ENCODE measurements at regions not wholly inside any gene's neighbourhood (a gene's known extent, or its start where the extent isn't known, plus 50 kb on each side); places are given as distances from the start of the nearest gene placed in this dataset.
A peak's percentile ranks its signal among the peaks of the same experiment; 100 is the strongest.

DNA sequence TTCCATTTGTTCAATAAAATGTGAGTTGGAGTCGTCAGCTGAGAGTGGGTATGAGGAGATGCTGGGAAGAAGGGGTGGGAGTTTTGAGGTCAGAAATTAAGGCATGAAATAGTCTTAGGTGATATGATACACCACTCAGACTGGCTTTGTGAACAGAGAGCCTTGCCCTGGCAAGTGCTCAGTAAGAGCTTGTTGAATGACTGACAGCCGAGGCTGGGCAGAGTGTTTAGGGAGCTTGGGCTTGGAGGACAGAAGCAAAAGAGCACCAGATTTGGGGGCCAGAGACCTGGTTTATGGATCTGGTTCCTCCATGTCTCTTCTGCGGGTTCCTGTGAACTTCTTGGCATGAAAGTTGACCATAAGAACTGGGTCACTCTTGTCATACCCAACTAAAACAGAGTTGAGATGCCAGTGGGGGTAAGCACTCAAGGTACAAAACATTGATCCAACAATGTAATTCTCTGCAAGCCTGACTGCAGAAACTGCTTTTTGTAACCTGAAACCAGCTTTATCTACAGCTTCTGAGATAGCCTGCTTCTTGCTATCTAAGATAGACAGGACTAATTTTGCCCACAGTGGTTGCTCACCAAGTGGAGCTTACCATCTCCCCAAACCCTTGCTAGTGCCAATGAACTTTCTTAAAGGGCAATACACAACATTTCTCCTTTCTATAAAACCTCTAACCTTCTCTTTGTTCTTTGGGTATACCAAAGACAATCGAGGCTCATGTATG, 126.4 kb downstream of the TENT5C start:
- Histone ChIP-seq H3K4me3 (ENCODE audit: low read depth, low read length) (no peak overlapping the region), H3K9me3 (ENCODE audit: control insufficient read depth, insufficient read depth, low read depth, low read length) (no peaks in the 10 kb centered on the region), H3K4me1 (ENCODE audit: control insufficient read depth, insufficient read depth, low read length) (0 out of 2 replicates have a peak, but pooled peaks cover 7% of the 10 kb centered on the region), H3K36me3 (ENCODE audit: control insufficient read depth in 2 of 2, insufficient read depth in 1 of 2, low read length in 2 of 2) (no peaks in the 10 kb centered on the region), H3K27ac (ENCODE audit: extremely low read depth, low read depth, low read length) (no peak overlapping the region; the same call in 1 of the 2 replicates)
- ChIA-PET POLR2A (interaction anchor here (0.5 kb wide), 1 partner anchor 1165 kb away, joined by 5 read pairs; no protein-coding TSS in a partner anchor), CTCF (interaction anchor here (0.6 to 1.2 kb wide), 4 partner anchors 23 to 576 kb away, joined by 3 to 8 read pairs (median 4); no protein-coding TSS in a partner anchor)
- TF ChIP-seq, protein P1, sequence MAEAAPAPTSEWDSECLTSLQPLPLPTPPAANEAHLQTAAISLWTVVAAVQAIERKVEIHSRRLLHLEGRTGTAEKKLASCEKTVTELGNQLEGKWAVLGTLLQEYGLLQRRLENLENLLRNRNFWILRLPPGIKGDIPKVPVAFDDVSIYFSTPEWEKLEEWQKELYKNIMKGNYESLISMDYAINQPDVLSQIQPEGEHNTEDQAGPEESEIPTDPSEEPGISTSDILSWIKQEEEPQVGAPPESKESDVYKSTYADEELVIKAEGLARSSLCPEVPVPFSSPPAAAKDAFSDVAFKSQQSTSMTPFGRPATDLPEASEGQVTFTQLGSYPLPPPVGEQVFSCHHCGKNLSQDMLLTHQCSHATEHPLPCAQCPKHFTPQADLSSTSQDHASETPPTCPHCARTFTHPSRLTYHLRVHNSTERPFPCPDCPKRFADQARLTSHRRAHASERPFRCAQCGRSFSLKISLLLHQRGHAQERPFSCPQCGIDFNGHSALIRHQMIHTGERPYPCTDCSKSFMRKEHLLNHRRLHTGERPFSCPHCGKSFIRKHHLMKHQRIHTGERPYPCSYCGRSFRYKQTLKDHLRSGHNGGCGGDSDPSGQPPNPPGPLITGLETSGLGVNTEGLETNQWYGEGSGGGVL (tag by site-specific recombination; IDR thresholded peaks at IDR 0.05) = peak; percentile 48; the same call in 1 of the 2 replicates
- TF ChIP-seq, protein P2, sequence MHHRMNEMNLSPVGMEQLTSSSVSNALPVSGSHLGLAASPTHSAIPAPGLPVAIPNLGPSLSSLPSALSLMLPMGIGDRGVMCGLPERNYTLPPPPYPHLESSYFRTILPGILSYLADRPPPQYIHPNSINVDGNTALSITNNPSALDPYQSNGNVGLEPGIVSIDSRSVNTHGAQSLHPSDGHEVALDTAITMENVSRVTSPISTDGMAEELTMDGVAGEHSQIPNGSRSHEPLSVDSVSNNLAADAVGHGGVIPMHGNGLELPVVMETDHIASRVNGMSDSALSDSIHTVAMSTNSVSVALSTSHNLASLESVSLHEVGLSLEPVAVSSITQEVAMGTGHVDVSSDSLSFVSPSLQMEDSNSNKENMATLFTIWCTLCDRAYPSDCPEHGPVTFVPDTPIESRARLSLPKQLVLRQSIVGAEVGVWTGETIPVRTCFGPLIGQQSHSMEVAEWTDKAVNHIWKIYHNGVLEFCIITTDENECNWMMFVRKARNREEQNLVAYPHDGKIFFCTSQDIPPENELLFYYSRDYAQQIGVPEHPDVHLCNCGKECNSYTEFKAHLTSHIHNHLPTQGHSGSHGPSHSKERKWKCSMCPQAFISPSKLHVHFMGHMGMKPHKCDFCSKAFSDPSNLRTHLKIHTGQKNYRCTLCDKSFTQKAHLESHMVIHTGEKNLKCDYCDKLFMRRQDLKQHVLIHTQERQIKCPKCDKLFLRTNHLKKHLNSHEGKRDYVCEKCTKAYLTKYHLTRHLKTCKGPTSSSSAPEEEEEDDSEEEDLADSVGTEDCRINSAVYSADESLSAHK (tag by site-specific recombination; IDR thresholded peaks at IDR 0.05) = peak; percentile 90
- TF ChIP-seq ZNF335 (tag by site-specific recombination; conservative IDR thresholded peaks at IDR 0.05) (0 out of 2 replicates have a peak, but pooled peaks have one; percentile 17), ZNF610 (tag by site-specific recombination; IDR thresholded peaks at IDR 0.05; ENCODE audit: borderline replicate concordance) (peak; percentile 29; the same call in 1 of the 2 replicates), MZF1 (tag by site-specific recombination; IDR thresholded peaks at IDR 0.05; ENCODE audit: borderline replicate concordance) (no peak), ZNF514 (tag by site-specific recombination; IDR thresholded peaks at IDR 0.05) (no peak), OSR2 (tag by site-specific recombination; IDR thresholded peaks at IDR 0.05) (0 out of 2 replicates have a peak, but pooled peaks have one; percentile 20), TRIM28 (IDR thresholded peaks at IDR 0.05; ENCODE audit: borderline replicate concordance, low read length) (peak; percentile 84), ZXDB (tag by site-specific recombination; IDR thresholded peaks at IDR 0.05) (0 out of 2 replicates have a peak, but pooled peaks have one; percentile 23), GLIS1 (tag by site-specific recombination; IDR thresholded peaks at IDR 0.05) (peak; percentile 9; the same call in 1 of the 2 replicates), FEZF1 (tag by site-specific recombination; IDR thresholded peaks at IDR 0.05) (peak; percentile 69), EGR2 (tag by site-specific recombination; IDR thresholded peaks at IDR 0.05; ENCODE audit: low read depth) (no peak), ZNF133 (tag by site-specific recombination; IDR thresholded peaks at IDR 0.05) (0 out of 2 replicates have a peak, but pooled peaks have one; percentile 30)
- TF ChIP-seq, protein P3, sequence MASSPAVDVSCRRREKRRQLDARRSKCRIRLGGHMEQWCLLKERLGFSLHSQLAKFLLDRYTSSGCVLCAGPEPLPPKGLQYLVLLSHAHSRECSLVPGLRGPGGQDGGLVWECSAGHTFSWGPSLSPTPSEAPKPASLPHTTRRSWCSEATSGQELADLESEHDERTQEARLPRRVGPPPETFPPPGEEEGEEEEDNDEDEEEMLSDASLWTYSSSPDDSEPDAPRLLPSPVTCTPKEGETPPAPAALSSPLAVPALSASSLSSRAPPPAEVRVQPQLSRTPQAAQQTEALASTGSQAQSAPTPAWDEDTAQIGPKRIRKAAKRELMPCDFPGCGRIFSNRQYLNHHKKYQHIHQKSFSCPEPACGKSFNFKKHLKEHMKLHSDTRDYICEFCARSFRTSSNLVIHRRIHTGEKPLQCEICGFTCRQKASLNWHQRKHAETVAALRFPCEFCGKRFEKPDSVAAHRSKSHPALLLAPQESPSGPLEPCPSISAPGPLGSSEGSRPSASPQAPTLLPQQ (tag by site-specific recombination; IDR thresholded peaks at IDR 0.05) = 0 out of 2 replicates have a peak, but pooled peaks have one; percentile 34
- TF ChIP-seq, protein P4, sequence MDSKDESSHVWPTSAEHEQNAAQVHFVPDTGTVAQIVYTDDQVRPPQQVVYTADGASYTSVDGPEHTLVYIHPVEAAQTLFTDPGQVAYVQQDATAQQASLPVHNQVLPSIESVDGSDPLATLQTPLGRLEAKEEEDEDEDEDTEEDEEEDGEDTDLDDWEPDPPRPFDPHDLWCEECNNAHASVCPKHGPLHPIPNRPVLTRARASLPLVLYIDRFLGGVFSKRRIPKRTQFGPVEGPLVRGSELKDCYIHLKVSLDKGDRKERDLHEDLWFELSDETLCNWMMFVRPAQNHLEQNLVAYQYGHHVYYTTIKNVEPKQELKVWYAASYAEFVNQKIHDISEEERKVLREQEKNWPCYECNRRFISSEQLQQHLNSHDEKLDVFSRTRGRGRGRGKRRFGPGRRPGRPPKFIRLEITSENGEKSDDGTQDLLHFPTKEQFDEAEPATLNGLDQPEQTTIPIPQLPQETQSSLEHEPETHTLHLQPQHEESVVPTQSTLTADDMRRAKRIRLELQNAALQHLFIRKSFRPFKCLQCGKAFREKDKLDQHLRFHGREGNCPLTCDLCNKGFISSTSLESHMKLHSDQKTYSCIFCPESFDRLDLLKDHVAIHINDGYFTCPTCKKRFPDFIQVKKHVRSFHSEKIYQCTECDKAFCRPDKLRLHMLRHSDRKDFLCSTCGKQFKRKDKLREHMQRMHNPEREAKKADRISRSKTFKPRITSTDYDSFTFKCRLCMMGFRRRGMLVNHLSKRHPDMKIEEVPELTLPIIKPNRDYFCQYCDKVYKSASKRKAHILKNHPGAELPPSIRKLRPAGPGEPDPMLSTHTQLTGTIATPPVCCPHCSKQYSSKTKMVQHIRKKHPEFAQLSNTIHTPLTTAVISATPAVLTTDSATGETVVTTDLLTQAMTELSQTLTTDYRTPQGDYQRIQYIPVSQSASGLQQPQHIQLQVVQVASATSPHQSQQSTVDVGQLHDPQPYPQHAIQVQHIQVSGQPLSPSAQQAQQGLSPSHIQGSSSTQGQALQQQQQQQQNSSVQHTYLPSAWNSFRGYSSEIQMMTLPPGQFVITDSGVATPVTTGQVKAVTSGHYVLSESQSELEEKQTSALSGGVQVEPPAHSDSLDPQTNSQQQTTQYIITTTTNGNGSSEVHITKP (tag by site-specific recombination; IDR thresholded peaks at IDR 0.05) = peak; percentile 88
- TF ChIP-seq, protein P5, sequence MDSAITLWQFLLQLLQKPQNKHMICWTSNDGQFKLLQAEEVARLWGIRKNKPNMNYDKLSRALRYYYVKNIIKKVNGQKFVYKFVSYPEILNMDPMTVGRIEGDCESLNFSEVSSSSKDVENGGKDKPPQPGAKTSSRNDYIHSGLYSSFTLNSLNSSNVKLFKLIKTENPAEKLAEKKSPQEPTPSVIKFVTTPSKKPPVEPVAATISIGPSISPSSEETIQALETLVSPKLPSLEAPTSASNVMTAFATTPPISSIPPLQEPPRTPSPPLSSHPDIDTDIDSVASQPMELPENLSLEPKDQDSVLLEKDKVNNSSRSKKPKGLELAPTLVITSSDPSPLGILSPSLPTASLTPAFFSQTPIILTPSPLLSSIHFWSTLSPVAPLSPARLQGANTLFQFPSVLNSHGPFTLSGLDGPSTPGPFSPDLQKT (IDR thresholded peaks at IDR 0.05; ENCODE audit: borderline replicate concordance, low read depth, low read length) = no peak

Data from HEK293 (cell line).